Hindlimb muscle (tissue), 1 donor: ENCODE measurements at regions not wholly inside any gene's neighbourhood (a gene's known extent, or its start where the extent isn't known, plus 50 kb on each side); places are given as distances from the start of the nearest gene placed in this dataset.

ENCODE experiments used
- DNase-seq: peaks from one replicate; pipeline ENCODE4 v3.0.0-alpha.2; 2013

DNA sequence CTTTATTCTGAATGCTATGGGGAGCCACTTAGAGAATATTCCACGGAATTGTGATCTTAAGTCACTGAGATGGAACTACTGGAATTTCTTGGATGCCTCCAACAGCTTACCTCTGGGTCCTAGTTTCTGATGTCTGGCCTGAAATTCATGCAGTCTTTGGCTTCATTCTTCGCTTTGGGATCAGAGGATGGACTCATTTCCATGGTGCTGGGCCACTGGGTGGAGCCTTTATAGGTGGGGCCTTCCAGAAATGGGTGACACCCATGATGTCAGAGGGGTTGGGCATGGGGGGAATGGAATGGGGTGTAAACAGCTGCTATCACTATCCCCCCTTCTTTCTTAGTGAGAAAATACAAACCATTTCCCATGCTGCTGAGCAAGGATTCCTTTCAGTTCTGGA is 73.7 kb upstream of the FGGY start:
- DNase-seq: no peak

DNA sequence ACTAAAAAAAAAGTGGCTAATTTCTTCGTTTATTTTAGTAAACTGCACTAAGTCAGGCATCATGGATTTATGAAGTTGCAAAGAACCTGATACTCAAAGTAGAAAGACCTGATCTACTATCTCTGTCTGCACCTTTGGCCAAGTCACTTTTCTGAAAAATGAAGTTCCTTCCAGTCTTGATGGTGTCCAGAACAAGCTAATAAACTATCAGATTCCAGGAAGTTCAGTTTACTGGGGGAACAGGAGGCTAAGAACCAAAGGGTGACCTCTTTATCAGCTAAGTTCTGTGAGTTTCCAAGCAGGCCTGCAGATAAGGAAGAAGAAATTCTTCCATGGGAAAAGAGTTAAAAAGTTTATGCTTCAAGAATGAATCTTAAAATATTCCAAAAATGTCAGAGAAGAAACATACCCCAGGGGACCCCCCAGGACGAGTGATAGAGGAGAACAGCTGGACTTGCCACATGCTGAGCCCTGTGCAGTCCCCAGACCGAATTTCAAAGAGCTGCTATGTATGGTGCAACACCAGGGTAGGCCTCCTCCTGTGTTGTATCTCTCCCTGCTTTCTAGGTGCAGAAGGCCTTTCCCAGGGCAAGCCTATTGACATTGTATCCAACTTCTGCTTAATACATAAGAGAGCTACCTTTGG is 72.8 kb upstream of the FGGY start:
- no peak for DNase-seq

DNA sequence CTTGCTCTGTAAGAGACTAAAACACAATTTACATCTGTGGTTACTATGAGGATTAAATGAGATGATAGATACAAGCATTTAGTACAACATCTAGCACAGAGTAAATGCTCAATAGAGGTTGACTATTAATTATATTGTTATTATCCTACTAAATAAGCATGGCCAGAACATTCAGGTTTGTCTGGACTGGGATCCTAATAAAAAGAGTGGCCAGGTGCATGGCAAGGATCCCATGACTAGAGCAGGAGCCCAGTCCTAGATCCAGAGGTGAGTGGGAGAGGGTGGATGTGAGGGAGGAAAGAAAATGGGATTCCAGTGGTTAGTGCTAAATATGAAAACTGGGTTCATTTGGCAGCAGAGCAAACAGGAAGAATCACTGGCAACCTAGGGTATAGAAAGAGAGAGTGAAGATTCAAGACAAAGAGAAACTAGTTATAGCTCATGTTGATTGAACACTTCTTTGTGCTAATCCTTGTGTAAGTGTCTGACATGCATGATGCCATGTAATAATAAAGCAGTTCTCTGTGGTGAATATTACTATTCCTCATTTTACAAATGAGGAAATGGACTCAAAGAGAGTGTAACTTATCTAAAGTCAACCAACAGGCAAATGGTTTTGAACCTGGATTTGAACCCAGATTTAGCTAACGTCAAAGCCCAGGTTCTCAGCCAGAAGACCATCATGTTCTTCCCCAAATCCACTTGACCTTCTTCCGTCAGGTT is 71.1 kb upstream of the FGGY start:
- no peak for DNase-seq

DNA sequence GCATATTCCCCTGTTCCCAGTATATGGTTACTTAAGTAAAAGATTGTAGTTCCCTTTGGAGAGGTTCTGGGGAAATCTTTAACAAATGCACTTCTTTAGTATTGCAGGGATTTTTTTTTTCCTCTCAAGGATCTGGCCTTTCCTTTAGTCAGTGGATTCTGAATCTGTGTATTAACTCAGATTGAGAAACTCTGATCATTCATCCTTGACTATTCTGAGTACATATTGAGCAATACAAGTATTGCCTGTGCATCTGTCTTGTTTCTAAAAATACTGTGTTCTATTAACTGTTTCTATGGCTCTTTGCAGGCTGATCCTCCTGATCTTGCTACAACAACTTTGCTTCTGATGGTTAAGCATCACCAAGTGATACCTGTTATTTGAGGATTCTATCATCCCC is 67.8 kb upstream of the FGGY start:
- no peak for DNase-seq

DNA sequence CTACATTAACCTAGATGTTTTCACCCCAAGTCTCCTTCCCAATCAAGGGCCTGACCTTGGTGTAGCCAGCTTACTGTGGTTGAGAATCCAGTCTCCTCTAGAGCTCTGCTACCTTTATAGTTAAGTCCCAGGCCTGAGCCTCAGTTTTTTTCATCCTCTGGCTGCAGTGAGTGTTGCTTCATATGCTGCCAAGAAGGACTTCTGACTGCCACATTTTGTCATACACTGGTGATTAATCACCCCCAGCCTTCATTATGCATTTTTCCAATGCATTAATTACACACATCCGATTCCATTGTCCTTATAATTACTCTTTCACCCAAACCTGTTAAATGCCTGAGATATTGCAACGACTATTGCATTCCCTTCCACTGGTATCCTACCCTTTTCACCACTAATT is 66.3 kb upstream of the FGGY start:
- DNase-seq: no peak

DNA sequence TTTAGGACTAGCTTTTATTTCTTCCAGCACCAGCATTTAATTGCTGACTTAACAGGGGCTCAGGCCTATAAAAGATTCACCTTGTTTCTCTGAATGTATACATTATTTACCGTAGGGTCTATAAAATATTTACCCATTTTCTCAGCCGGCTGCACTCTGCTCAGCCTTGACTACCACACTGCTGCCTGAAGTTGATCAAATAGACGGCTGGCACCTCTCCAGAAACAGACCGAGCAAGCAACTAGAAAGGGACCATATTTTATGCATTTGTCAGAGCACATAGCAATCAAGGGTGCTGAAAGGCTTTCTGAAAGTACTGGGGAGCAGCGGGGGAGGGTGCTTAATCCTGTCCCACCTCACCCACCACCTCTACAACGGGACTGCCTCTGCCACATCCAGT is 64.7 kb upstream of the FGGY start:
- no peak for DNase-seq

DNA sequence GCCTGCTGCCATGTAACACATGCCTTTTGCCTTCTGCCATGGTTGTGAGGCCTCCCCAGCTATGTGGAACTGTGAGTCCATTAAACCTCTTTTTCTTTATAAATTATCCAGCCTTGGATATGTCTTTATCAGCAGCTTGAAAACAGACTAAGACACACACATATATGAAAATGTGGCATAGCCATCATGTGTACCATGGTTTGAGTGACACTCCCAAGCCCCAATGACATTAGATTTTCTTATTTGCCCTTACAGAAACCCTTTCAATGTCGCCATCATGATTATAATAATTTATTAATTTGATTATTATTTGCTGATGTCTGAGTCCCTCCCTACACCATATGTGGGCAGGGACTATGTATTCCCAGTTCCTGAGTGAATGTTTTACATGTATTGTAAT is 63.5 kb upstream of the FGGY start:
- no peak for DNase-seq

DNA sequence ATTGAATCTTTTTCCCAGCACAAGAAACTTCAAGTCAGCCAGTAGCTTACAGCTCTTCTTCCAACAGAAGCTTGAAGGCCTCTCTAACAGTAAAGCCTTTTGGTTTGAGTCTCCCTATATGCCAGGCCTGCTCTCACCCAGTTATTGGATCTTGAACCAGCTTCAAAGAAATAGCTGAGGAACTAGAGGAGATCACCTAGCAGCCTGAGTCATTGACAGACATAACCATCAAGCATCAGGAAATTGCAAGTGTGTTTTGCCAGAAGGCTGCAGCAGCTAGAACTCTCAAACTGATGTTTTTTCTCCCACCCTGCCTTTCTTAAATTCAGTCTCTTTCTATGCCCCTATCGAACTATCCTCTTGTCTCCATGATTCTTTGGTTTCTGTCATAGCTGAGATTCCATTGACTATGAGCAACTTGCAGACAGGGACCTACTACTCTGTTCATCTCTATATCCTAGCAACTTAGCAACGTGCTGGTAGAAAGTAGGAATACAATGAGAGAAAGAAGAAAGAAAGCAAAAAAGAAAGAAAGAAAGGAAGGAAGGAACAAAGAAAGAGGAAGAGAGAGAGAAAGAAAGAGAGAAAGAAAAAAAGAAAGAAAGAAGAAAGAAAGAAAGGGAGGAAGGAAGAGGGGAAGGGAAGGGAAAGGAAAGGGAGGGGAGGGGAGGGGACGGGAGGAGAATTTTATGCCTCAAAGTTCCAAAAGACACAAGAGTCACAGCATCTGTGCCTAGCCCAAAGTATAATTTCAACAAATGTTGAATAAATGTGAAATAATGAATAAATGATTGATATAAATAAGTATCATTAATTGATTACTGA is 60.0 kb upstream of the FGGY start:
- no peak for DNase-seq

DNA sequence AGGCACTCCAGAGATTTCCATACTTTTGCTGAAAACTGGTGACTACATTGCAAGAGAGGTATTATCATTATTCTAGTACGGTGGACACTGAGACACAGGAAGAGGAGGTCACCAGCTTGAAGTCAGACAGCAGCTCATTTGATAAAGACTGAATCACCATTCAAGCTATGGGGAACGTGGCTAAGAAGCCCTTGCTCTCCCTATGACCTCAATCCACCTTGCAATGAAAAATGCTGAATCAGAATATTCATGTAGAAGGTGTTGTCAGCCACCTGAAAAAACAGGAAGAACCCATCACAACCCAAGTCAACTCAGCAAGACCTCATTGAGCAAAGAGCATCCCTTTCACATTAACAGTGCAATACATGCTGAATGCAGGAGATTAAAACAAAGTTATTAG is 59.0 kb upstream of the FGGY start:
- no peak for DNase-seq

DNA sequence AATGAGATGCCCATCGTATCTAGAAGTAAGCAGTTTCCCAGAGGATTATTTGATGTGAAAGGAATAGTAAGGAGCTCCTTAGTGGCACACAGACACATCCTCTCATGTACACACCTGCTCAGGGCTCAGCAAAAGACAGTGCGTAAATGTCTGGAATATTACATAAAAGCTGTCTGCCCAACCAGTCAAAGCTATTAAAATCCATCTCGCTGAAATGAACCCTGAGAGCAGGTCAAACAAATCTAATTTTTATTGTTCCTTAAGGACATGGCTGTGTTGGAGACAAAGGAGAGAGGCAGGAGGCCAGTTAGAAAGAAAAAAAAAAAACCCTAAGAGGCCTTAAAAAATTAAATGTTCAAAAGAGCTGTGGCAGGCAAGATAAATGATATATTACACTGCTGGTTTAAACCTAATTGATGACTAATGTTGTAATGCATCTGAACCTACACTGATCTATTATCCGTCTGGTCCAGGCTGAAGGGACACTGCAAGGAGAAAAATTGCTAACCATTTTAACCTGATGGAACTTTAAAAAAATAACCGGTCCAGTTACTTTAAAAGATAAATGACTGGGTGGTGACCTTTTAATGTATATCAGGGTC is 58.5 kb upstream of the FGGY start:
- DNase-seq: no peak

DNA sequence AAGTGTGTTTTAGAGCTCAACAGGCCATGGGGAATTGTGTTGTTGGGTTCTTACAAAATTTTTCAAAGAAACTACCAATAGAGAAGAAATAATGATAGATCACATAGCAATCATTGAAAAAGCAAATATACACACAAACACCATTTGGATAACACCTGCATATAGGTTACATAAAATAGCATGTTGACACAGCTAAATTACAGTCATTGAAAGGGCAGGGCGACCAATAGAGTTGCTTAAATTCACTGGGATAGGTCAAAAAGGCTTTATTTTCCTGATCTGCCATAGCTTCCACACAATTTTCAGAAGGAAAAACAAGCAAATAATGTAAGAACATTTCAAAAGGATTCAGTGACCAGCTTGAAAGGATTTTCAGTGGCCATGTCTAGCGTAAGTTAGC is 57.9 kb upstream of the FGGY start:
- DNase-seq: no peak

DNA sequence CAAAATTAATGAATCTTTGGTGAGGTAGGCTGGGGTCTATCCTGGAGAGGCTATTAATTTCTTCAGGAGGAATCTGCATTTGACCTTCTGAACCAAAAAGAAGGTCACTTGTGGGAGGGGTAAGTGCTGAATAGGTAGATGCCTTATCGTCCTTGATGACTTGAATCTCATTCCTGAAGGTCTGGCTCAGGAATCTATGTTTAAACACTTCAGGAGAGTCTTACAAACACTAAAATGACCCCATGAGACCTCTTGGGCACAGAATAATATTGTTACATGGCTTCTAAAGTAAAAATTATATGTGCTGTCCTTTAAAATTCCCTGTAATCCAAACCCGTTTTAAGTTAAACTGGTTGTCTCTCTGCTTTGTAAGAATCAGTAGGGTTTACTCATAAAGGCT is 55.0 kb upstream of the FGGY start:
- DNase-seq: no peak

DNA sequence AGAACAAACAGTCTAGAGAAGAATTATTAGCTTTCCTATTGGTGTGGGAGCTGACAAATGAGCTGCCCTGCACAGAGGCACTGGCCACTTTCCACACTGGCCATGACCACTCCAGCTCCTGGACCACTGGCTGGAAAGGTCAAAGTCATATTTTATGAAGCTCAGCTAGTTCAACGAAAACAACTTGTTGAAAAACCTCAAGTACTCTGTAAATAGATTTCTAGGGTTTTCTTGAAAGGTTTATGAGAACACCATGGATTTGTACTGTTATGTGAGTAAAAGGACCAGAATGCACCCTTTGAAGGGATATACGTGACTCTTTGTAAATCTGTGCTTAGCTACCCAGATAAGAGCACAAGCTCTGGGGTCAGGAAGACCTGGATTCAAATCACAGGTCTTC is 54.5 kb upstream of the FGGY start:
- no peak for DNase-seq

DNA sequence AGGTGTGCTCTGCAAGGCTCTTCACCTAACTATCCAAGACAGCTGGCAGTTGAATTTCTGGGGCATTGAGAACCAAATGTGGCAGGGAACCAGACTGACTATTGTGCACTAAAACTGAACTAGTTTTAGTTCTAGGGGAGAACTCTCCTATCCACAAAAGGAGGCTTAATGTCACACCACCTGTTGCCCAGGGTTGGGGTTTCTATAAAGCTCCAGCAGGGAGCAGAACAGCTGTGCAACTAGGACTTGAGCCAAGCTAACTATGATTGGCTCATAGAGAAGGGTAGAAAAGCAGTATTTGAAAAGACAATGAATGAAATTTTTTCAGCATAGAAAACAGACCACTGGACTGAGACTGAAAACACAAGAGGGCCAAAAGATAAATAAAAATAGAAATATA is 53.3 kb upstream of the FGGY start:
- DNase-seq: no peak

DNA sequence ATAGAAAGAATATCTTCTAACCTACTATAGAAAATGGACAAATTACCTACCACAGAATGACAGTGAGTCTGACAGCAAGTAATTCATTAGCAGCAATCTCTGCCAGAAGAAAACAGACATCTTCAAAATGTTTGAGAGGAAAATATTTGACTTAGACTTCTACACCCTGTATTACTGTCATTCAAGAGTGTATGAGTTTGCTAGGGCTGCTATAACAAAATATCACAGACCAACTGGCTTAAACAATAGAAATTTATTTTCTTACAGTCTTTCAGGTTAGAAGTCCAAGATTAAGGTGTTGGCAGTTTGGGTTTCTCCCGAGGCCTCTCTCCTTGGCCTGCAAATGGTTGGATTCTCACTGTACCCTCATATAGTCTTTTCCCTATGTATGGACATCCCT is 52.9 kb upstream of the FGGY start:
- DNase-seq: no peak

DNA sequence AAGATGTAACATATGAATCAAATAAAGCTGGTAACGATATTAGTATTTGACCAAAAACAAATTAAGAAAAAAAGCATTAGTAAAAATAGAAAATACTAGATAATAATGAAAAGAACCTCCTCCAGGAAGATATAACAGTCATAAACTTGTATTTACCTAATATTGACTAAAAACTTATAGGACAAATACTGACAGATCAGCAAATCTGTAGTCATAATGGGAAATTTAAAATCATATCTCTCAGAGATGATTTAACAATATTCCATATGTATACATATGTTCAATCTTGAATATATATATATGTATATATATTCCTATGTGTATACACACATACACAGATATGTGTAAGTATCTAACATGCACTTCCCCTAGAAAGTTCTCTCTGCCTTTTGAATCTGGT is 52.0 kb upstream of the FGGY start:
- no peak for DNase-seq
